Stimulated activated CD4-positive, alpha-beta T cell treated with anti-CD3 and anti-CD28 coated beads, TNF-alpha, amount 100 ng/mL, for 1 hour (primary cell): ENCODE measurements at regions not wholly inside any gene's neighbourhood (a gene's known extent, or its start where the extent isn't known, plus 50 kb on each side); places are given as distances from the start of the nearest gene placed in this dataset.
"Not testable (repeated sequence)": the region's sequence is repeated elsewhere in the genome, so short reads cannot be mapped to it uniquely, and the experiment has no call there.

ENCODE experiments used
- DNase-seq, 3 donors: peaks; one replicate each; pipeline ENCODE4 v3.0.0-alpha.2; 2020; ENCODE audit warnings: low read depth in 3 of 3, low spot score in 1 of 3

- no peak for DNase-seq
Measured at GRCh38 chrX:120718969-120719368, 89.1 kb upstream of the C1GALT1C1 start.

- not testable (repeated sequence) for DNase-seq
Measured at GRCh38 chrX:120702337-120702736, 72.5 kb upstream of the C1GALT1C1 start.

GRCh38 chrX:120697053-120697452 lies 67.2 kb upstream of the C1GALT1C1 start:
- DNase-seq = no peak

- no peak for DNase-seq
Measured at GRCh38 chrX:120692319-120692718, 62.5 kb upstream of the C1GALT1C1 start.

- no peak for DNase-seq
Measured at GRCh38 chrX:120690941-120691340, 61.1 kb upstream of the C1GALT1C1 start.

- no peak for DNase-seq
Measured at GRCh38 chrX:120690344-120690743, 60.5 kb upstream of the C1GALT1C1 start.

GRCh38 chrX:120680090-120680489 lies 50.2 kb upstream of the C1GALT1C1 start:
- no peak for DNase-seq
